Fibroblast of the conjunctiva (primary cell): ENCODE measurements at regions not wholly inside any gene's neighbourhood (a gene's known extent, or its start where the extent isn't known, plus 50 kb on each side); places are given as distances from the start of the nearest gene placed in this dataset.
"Not testable (repeated sequence)": the region's sequence is repeated elsewhere in the genome, so short reads cannot be mapped to it uniquely, and the experiment has no call there.

Source experiments
- DNase-seq: peaks from one replicate; pipeline ENCODE4 v3.0.0-alpha.2; 2010; ENCODE audit warnings: low read depth

GRCh38 chr2:41167014-41167413 is 715.1 kb upstream of the SLC8A1 start:
- DNase-seq, result no peak

GRCh38 chr2:41169744-41170143 is 717.9 kb upstream of the SLC8A1 start:
- DNase-seq, result no peak

- no peak for DNase-seq
Measured at GRCh38 chr2:41170589-41170988, 718.7 kb upstream of the SLC8A1 start.

- DNase-seq, result no peak
Measured at GRCh38 chr2:41180387-41180786, 728.5 kb upstream of the SLC8A1 start.

DNA sequence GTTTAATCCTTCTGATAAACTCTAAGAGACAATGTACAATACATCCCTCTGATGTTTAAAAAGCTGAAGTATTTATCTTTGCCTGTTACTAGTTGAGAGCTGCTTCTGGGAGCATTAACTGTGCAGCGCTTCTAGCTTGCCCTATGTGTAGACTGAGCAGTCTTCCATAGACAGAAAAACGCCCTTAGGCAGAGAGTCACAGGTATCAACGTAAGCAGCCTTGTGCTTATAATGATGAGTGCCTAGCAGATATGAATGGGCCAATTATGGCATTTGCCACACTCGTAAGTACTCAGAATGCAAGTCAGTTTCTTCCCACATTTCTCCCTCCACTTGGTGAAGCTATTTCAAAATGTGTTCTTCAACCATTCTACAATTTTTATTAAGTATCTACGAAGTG is 731.1 kb upstream of the SLC8A1 start:
- no peak for DNase-seq

DNA sequence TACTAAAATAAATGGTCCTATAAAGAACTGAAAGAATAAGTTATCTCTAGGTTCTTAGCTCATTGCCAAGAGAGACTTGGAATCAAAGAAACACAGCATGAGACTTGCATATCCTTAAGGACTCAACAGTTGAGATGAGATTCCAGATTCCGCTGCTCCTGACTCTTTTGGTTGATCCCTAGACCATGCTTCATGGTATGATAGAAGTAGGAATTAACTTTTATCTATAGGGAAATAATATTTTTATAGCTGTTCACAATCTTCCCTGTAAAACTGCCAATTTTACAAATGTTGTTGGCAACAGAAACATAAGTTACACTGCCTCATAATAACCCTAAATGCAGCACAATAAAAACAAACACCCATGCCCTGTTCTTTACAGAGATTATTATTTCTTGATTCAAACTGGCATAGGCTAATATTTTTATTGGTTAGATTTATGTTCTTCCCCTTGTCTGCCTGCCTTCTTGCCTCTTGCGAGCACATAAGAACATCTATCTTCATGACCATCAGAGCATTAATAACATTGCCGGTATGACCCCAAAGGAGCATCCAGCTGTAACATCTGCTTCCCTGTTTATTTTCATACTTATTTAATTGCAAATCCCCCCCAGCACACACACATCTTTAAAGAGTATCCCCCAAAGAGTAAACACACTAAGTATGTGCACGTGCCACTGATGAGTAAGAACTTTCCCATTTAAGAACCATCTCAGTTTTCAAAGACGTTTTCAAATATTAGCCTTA is 735.7 kb upstream of the SLC8A1 start:
- no peak for DNase-seq

GRCh38 chr2:41194230-41194629 is 742.3 kb upstream of the SLC8A1 start:
- peak; percentile 17 for DNase-seq

- no peak for DNase-seq
Measured at GRCh38 chr2:41197781-41198180, 745.9 kb upstream of the SLC8A1 start.

GRCh38 chr2:41199334-41199733 is 747.4 kb upstream of the SLC8A1 start:
- DNase-seq, result no peak

GRCh38 chr2:41204315-41204714 is 752.4 kb upstream of the SLC8A1 start:
- no peak for DNase-seq

DNA sequence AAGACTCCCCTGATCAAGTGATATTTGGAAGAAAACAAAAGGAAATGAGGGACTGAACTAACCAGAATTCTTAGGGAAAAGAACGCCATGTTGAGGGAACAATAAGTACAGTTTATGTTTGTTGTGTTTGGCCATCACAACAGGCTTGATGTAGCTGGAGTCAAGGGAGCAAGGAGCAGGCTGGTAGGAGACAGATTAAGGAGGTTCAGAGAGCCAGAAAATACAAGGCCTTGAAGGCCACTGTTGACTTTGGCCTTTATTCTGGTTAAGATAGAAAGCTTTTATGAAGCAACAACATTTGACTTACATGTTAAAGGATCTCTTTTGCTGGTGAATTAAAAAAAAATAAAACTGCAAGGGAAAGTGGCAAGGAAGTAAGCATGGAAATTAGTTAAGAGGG is 754.1 kb upstream of the SLC8A1 start:
- no peak for DNase-seq

DNA sequence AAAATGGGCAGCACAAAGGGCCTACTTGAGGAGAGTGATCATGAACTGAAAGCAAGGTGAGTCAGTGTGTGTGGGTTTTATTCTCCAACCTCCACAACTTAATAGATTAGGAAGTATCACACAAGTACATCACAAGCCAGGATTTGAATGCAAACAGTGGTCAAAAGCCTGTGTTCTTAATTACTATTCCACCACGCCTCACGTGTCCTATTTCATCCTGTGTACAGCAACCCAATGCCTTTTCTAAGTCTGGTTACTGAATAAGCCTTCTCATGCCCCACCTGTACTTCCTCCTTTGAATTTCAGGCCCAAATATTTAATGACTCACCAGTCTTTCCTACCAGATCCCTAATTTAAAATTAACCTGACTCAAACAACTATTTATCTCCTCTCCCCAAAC is 755.7 kb upstream of the SLC8A1 start:
- DNase-seq, result no peak

DNA sequence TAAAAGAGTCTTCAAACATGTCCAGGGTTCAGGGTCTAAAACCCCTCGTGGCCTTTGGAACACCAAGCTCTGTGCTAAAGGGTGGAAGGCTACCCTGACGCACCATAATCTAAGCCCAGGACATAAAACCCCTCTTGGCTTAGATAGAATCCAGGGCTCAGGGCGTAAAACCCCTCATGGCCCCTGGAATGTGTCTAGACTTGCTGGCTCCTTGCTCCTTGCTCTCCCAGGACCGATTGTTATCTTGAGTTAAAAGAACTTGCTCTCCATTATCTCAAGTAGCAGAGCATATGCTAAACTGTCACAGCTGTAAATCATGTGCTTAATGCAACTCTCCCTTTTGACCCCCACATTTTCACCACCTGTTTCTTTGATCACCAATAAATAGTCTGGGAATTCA is 758.1 kb upstream of the SLC8A1 start:
- DNase-seq, result not testable (repeated sequence)

GRCh38 chr2:41216978-41217377 is 765.1 kb upstream of the SLC8A1 start:
- DNase-seq, result no peak

GRCh38 chr2:41222593-41222992 is 770.7 kb upstream of the SLC8A1 start:
- no peak for DNase-seq

DNA sequence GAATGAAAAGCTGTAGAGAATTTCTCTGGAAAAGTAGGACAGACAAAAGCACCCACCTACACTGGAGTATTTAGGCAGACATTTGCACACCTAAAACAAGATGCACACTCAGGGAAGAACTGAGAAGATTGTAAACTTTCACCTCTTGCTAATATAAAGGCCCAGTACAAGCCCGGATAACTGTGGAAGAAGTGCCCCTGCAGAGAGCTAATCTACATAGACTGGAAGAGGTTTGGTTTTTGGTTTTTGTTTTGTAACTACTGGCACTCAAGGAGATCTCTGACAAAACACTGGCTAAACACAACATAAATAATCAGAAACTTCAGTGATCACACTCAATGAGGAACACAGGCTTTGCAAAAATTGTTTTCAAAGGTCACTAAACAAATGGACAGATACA is 782.2 kb upstream of the SLC8A1 start:
- DNase-seq, result no peak

DNA sequence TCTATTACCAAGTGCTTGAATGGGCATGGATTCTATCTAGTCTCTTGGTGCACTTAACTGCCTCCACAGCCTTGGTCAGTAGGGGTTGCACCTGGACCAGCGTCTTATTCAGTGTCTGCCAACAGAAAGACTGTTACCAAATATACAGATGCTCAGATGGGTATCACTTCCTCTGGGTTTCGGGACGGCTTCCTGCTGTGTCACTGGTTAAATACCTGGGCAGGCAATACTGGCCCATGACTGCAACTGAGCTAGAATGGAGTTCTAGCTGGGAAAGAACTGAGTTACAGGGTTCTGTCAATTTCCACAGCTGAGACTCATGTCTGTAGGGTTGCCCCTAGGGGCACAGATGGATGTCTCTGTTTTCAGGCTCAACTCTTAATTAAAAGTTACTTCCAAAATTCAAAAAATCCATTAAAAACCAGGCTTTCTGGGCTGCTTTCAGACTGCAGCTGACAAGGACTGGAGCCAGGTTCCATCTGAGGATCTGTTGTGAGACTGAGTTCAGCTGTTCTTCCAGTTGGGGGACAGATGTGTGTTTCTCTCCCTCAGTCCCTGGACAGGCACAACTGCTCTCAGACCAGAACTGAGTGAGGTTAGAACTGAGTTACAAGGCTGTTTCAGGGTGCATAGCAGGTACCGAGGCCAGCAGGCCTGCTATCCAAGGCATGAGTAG is 789.6 kb upstream of the SLC8A1 start:
- DNase-seq, result no peak

- DNase-seq, result no peak
Measured at GRCh38 chr2:41242001-41242331, 790.1 kb upstream of the SLC8A1 start.

- no peak for DNase-seq
Measured at GRCh38 chr2:41267929-41268659, 779.7 kb upstream of the PKDCC start.

GRCh38 chr2:41283079-41283775 is 764.6 kb upstream of the PKDCC start:
- no peak for DNase-seq

DNA sequence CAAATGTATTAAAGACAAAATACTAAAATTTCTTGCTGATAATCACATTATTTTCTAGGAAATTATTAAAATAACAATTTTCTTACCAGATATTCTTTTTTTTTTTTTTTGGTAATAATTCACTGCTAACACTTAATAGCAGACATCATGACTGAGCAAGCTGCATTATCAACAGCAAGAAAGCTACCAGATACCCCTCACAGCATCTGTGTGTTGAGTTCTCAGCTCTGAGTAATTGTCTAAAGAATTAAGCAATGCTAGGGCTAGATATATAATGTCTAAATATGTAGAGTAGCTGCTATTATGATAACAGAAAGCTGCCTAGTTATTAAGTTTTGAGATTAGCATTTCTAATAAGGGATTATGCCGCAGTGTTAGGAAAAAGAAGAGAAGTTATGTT is 754.3 kb upstream of the PKDCC start:
- DNase-seq, result no peak

GRCh38 chr2:41294331-41294730 is 753.5 kb upstream of the PKDCC start:
- DNase-seq, result no peak

DNA sequence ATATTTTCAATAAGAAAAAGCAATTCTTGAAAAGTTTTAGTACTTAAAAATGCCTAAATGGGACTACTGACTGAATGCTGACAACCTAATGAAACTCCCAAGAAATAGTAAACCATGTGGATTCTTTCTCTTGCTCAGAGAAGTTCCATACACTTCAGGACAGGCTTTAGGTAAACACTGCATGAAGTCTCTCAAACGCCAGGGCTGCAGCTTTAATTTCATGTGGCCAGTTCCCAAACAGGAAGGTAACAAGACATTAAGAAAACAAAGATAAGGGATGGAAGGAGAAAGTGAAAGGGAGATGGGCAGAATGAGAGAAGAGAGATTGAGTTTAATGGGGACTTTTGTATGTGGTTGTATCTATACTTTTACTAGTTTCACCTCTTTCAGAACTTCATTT is 734.7 kb upstream of the PKDCC start:
- DNase-seq, result no peak
